ENCODE measurements at regions not wholly inside any gene's neighbourhood (a gene's known extent, or its start where the extent isn't known, plus 50 kb on each side); places are given as distances from the start of the nearest gene placed in this dataset.

- TF ChIP-seq CTCF (IDR thresholded peaks at IDR 0.05): no peak
- no peak for TF ChIP-seq POLR2AphosphoS5 (IDR thresholded peaks at IDR 0.05)
These were observed 2085.0 kb downstream of the NCAM2 start for GRCh38 chr21:23083242-23083641.

All from breast epithelium (tissue), 3 donors.